AML-193 (cell line): ENCODE measurements at regions not wholly inside any gene's neighbourhood (a gene's known extent, or its start where the extent isn't known, plus 50 kb on each side); places are given as distances from the start of the nearest gene placed in this dataset.
"Not testable (repeated sequence)": the region's sequence is repeated elsewhere in the genome, so short reads cannot be mapped to it uniquely, and the experiment has no call there.

ENCODE experiments used
- DNase-seq, 2 experiments: peaks; one replicate each; lab custom pipeline; 2025; lab: John Stamatoyannopoulos, UW

- no peak for DNase-seq
Observed at GRCh38 chr6:30832864-30833263, 51.5 kb upstream of the DDR1 start.

- peak; percentile 47 to 49 for DNase-seq
Observed at GRCh38 chr6:30830438-30830837, 53.9 kb upstream of the DDR1 start.

- no peak for DNase-seq
Observed at GRCh38 chr6:30829639-30830255, 54.6 kb upstream of the DDR1 start.

- no peak for DNase-seq
Observed at GRCh38 chr6:30829033-30829432, 55.3 kb upstream of the DDR1 start.

GRCh38 chr6:30828027-30828962 is 56.0 kb upstream of the DDR1 start:
- DNase-seq = peak; percentile 61 to 68

- DNase-seq = no peak
Observed at GRCh38 chr6:30826961-30827342, 57.4 kb upstream of the DDR1 start.

GRCh38 chr6:30824698-30825097 is 59.6 kb upstream of the DDR1 start:
- no peak for DNase-seq

GRCh38 chr6:30823534-30823865 is 60.8 kb upstream of the DDR1 start:
- no peak for DNase-seq

- DNase-seq = peak; percentile 57 to 66
Observed at GRCh38 chr6:30821862-30822784, 62.2 kb upstream of the DDR1 start.

GRCh38 chr6:30820193-30820592 is 64.1 kb upstream of the DDR1 start:
- DNase-seq = no peak

- no peak for DNase-seq
Observed at GRCh38 chr6:30819297-30819917, 64.9 kb upstream of the DDR1 start.

- no peak for DNase-seq
Observed at GRCh38 chr6:30818391-30818841, 65.9 kb upstream of the DDR1 start.

- no peak for DNase-seq
Observed at GRCh38 chr6:30816791-30817739, 67.3 kb upstream of the DDR1 start.

- not testable (repeated sequence) for DNase-seq
Observed at GRCh38 chr6:30816296-30816695, 68.0 kb upstream of the DDR1 start.

GRCh38 chr6:30815041-30815742 is 69.1 kb upstream of the DDR1 start:
- not testable (repeated sequence) for DNase-seq

GRCh38 chr6:30814146-30815040 is 69.9 kb upstream of the DDR1 start:
- no peak for DNase-seq

GRCh38 chr6:30813631-30814145 is 69.3 kb upstream of the IER3 start:
- no peak for DNase-seq

GRCh38 chr6:30810813-30811339 is 66.5 kb upstream of the IER3 start:
- DNase-seq = no peak
